Progenitor cell of endocrine pancreas (in vitro differentiated cells): ENCODE measurements at regions not wholly inside any gene's neighbourhood (a gene's known extent, or its start where the extent isn't known, plus 50 kb on each side); places are given as distances from the start of the nearest gene placed in this dataset.

Source experiments
- DNase-seq: peaks from one replicate; pipeline ENCODE4 v3.0.0; 2021; ENCODE audit warnings: low spot score; ENCODE audit not compliant: unreplicated experiment
- H3K27ac Mint-ChIP-seq: 2 replicates; pipeline ENCODE4 v1.8.0; 2021; ENCODE audit warnings: mild to moderate bottlenecking, moderate library complexity, mixed read lengths
- H3K27me3 Mint-ChIP-seq: 2 replicates; pipeline ENCODE4 v1.8.0; 2021; ENCODE audit warnings: mixed read lengths
- H3K36me3 Mint-ChIP-seq: 2 replicates; pipeline ENCODE4 v1.8.0; 2022; ENCODE audit warnings: mixed read lengths; ENCODE audit not compliant: insufficient read depth
- H3K4me1 Mint-ChIP-seq: 2 replicates; pipeline ENCODE4 v1.8.0; 2021; ENCODE audit warnings: low read depth, mixed read lengths
- H3K4me3 Mint-ChIP-seq: 2 replicates; pipeline ENCODE4 v1.8.0; 2021; ENCODE audit warnings: low read depth, mild to moderate bottlenecking, moderate library complexity, mixed read lengths
- H3K9me3 Mint-ChIP-seq: 2 replicates; pipeline ENCODE4 v1.8.0; 2021; ENCODE audit warnings: low read depth, mixed read lengths
- TF ChIP-seq, protein P1 (sequence below): fragments of 200-600 bp; sonication (generic); IDR thresholded peaks from one replicate; pipeline ENCODE4 v1.5.0; 2021; ENCODE audit warnings: antibody characterized with exemption, mild to moderate bottlenecking; ENCODE audit not compliant: unreplicated experiment

DNA sequence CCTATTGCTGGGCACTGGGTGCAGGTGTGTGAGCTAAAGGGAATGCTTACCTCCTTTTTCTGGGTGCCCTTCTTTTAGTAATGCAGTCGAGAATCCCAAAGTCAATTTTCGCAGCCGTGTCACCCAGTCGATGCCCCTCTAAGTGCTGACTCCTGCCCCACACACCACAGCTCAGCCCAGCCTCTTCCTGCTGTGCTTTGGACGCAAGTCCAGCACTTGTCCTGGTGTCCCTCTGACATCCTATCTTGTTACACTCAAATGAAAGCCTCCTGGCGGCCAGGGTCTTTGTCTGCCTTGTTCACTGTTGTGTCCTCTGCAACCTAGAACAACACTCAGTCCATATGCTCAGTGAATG is 58.5 kb upstream of the RUNX3 start:
- no peak for DNase-seq
- Mint-ChIP-seq H3K4me3 (no peak overlapping the region), H3K27me3 (peaks cover 27% of the 10 kb centered on the region), H3K4me1 (no peaks in the 10 kb centered on the region), H3K9me3 (no peaks in the 10 kb centered on the region), H3K36me3 (no peaks in the 10 kb centered on the region), H3K27ac (no peak overlapping the region)
- TF ChIP-seq, protein P1, sequence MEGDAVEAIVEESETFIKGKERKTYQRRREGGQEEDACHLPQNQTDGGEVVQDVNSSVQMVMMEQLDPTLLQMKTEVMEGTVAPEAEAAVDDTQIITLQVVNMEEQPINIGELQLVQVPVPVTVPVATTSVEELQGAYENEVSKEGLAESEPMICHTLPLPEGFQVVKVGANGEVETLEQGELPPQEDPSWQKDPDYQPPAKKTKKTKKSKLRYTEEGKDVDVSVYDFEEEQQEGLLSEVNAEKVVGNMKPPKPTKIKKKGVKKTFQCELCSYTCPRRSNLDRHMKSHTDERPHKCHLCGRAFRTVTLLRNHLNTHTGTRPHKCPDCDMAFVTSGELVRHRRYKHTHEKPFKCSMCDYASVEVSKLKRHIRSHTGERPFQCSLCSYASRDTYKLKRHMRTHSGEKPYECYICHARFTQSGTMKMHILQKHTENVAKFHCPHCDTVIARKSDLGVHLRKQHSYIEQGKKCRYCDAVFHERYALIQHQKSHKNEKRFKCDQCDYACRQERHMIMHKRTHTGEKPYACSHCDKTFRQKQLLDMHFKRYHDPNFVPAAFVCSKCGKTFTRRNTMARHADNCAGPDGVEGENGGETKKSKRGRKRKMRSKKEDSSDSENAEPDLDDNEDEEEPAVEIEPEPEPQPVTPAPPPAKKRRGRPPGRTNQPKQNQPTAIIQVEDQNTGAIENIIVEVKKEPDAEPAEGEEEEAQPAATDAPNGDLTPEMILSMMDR = no peak

DNA sequence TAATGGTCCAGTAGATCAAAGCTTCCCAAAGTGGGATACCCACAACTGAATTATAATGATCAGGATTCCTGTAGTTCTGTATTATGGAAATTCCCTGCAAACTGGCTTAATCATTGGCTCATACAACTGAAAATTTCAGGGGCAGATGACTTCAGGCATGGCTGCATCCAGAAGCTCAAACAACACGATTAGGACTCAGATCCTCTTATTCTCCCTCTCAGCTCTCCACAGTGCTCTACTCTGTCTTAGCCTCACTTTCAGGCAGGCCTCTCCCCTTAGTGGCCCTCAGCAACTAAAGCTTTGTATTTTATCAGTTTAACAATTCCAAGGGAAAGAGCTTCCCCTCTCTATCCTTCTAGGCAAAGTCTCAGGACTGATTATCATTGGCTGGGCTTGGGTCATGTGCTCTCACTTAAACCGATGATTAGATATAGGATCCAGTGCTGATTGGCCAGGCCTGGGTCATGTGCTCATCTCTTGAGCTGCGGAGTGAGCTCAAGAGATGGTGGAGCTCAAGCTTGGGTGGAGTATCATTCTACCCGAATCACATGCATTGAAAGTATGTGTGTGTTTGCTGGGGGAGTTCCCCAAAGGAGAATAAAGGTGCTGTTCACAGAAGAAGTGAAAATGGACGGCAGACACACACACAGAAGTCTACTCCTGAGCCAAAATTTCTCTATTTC is 57.9 kb upstream of the RUNX3 start:
- TF ChIP-seq, protein P1 = no peak
- no peaks in the 10 kb centered on the region for H3K36me3 Mint-ChIP-seq
- H3K27me3 Mint-ChIP-seq = peaks cover 27% of the 10 kb centered on the region
- H3K27ac Mint-ChIP-seq = no peak overlapping the region
- H3K4me1 Mint-ChIP-seq = no peaks in the 10 kb centered on the region
- no peak for DNase-seq
- no peak overlapping the region for H3K4me3 Mint-ChIP-seq
- no peaks in the 10 kb centered on the region for H3K9me3 Mint-ChIP-seq

DNA sequence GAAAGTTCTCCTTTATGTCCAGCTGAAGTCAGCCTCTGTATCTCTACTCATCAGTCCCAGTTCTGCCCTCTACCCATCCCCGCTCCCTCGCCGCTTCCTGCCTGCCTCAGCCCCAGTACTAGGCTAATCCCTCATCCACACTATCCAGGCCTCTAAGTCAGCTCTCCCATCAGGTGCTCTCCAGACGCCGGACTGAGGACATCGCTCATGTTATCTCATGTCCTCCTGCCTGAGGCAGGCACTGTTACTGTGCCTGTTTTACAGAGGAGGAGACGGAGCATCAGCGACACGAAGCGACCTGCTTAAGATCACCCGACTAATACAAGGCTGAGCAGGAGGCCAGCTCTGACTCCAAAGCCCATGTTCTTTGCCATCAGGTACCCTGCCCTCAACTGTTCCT is 57.3 kb upstream of the RUNX3 start:
- no peaks in the 10 kb centered on the region for H3K36me3 Mint-ChIP-seq
- H3K4me3 Mint-ChIP-seq = no peak overlapping the region
- peaks cover 26% of the 10 kb centered on the region for H3K27me3 Mint-ChIP-seq
- no peak overlapping the region for H3K27ac Mint-ChIP-seq
- H3K4me1 Mint-ChIP-seq = no peaks in the 10 kb centered on the region
- H3K9me3 Mint-ChIP-seq = no peaks in the 10 kb centered on the region
- TF ChIP-seq, protein P1 = no peak
- no peak for DNase-seq

DNA sequence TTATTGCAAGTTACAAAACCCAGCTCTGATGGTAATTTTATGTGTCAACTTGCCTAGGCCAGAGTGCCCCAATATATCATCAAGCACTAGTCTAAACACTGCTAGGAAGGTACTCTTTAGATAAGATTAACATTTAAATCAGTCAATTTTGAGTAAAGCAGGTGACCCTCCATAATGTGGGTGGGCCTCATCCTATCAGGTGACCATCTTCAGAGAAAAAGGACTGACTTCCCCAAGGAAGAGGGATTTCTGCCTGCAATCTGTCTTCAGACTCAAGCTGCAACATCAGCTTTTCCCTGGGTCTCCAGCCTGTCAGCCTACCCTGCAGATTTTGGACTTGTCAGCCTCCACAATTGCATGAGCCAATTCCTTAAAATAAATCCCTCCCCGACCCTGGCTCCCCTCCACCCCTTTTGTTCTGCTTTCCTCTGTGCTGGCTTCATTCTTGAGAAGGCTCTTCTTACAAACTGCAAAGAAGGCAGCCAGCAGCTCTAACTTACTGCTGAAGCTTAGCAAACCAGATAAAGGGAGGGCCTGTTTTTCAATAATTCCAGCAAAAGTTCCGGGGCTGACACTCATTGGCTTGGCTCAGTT is 56.4 kb upstream of the RUNX3 start:
- Mint-ChIP-seq H3K4me3 (no peak overlapping the region), H3K27me3 (peaks cover 24% of the 10 kb centered on the region), H3K4me1 (no peaks in the 10 kb centered on the region), H3K9me3 (no peaks in the 10 kb centered on the region), H3K27ac (no peak overlapping the region), H3K36me3 (no peaks in the 10 kb centered on the region)
- DNase-seq = no peak
- TF ChIP-seq, protein P1 = no peak

DNA sequence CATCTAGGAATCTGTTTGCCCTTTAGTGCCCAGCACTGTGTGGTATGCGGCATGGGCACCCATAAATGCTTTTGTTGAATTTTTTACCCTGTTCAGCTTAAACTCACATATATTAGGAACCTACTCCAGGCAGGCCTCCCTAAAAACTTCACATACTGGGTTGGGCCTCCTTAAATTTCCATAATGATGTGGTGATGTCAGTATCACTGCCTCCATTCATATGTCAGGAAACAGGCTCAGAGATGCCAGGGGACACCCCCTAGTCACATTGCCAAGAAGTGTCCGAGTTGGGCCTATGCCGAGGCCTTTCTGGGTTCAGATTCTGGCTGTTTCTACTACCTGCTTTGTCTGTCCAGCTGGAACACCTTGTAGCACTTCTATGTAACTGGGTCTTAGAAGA is 55.7 kb upstream of the RUNX3 start:
- no peak overlapping the region for H3K27ac Mint-ChIP-seq
- H3K9me3 Mint-ChIP-seq = no peaks in the 10 kb centered on the region
- H3K4me1 Mint-ChIP-seq = no peaks in the 10 kb centered on the region
- no peaks in the 10 kb centered on the region for H3K36me3 Mint-ChIP-seq
- DNase-seq = no peak
- peaks cover 19% of the 10 kb centered on the region for H3K27me3 Mint-ChIP-seq
- TF ChIP-seq, protein P1 = no peak
- H3K4me3 Mint-ChIP-seq = no peak overlapping the region
